22Rv1 (cell line): ENCODE measurements at regions not wholly inside any gene's neighbourhood (a gene's known extent, or its start where the extent isn't known, plus 50 kb on each side); places are given as distances from the start of the nearest gene placed in this dataset.

Experiments used
- H3K27ac ChIP-seq: fragments of 450-650 bp; 2 replicates; pipeline ENCODE4 v1.5.1; 2017
- ZFX ChIP-seq: fragments of 450-650 bp; IDR thresholded peaks from 2 replicates; pipeline ENCODE4 v1.6.1; 2017; ENCODE audit warnings: antibody characterized with exemption, borderline replicate concordance
- TF ChIP-seq, protein P1 (sequence below): fragments of 450-650 bp; IDR thresholded peaks from 2 replicates; pipeline ENCODE4 v1.5.1; 2017; ENCODE audit warnings: mild to moderate bottlenecking

DNA sequence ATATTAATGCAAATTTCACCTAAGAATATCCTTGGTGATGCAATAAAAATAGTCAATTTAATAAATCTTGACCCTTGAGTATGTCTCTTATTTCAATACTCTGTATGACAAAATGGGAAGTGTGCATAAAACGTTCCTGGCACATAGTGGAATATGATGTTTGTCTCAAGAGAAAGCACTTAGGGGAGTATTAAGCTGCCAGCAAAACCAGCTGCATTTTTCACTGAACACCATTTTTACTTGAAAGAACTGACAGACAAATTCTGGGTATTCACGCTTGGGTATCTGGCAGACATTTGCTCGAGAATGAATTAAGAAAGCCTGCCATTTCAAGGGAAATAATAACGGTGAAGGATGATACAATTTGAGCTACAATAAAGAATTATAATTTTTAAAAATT, 364.8 kb downstream of the SOX9 start:
- no peak overlapping the region for H3K27ac ChIP-seq
- TF ChIP-seq, protein P1, sequence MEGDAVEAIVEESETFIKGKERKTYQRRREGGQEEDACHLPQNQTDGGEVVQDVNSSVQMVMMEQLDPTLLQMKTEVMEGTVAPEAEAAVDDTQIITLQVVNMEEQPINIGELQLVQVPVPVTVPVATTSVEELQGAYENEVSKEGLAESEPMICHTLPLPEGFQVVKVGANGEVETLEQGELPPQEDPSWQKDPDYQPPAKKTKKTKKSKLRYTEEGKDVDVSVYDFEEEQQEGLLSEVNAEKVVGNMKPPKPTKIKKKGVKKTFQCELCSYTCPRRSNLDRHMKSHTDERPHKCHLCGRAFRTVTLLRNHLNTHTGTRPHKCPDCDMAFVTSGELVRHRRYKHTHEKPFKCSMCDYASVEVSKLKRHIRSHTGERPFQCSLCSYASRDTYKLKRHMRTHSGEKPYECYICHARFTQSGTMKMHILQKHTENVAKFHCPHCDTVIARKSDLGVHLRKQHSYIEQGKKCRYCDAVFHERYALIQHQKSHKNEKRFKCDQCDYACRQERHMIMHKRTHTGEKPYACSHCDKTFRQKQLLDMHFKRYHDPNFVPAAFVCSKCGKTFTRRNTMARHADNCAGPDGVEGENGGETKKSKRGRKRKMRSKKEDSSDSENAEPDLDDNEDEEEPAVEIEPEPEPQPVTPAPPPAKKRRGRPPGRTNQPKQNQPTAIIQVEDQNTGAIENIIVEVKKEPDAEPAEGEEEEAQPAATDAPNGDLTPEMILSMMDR = no peak
- no peak for TF ChIP-seq ZFX

DNA sequence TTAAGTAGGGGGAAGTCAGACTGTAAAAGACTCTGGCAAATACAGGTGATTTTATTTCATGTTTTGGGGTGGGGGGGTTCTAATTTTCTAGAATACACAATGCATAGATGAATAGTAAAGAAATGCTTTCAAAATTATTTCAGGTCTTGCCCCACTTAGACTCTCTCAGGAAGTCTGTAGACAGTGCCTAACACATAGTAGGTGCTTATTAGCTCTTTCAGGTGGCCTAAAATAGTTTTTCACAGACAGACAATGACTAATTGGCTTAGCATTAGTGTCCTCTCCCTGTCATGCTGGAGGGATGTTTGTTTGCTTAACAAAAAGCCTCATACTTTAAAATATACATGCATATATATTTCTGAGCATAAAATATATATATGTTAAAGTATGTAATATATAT, 366.0 kb downstream of the SOX9 start:
- TF ChIP-seq, protein P1 = no peak
- TF ChIP-seq ZFX = no peak
- no peak overlapping the region for H3K27ac ChIP-seq

DNA sequence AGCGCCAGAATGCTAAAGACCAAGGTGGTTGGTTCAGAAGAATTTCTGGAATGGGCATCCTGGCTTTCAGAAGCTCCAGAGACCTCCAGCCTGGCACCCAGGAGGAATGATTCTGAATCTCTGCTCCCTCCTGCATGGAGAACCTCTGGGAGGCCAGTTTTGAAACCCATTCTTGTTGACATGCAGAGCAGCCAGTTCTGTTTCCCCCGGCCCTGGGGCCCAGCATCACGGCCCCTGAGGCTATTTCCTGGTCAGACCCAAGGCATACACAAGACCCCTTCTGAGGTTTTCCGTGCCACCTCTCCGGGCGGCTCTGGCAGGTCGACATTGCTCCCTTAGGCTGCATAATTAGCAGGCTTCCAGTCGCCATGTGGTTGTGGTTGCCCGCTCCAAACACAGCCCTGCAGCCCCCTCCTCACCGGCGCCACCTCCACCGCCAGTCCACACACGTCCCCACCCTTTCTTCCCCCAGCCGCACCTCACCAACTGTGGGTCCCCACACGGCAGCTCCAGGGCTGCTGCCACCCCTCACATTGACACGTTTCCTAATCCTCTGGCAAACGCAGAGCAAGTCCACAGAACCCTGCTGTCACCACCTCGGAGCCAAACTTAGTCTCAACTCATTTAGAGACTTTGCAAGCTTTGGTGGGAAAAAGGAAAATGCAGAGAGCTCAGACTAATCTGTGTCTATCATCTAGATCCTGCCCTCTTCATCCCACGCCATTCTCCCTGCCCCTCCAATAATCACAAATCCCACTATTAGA, 367.1 kb downstream of the SOX9 start:
- TF ChIP-seq, protein P1 = no peak
- no peak for TF ChIP-seq ZFX
- H3K27ac ChIP-seq = no peak overlapping the region

DNA sequence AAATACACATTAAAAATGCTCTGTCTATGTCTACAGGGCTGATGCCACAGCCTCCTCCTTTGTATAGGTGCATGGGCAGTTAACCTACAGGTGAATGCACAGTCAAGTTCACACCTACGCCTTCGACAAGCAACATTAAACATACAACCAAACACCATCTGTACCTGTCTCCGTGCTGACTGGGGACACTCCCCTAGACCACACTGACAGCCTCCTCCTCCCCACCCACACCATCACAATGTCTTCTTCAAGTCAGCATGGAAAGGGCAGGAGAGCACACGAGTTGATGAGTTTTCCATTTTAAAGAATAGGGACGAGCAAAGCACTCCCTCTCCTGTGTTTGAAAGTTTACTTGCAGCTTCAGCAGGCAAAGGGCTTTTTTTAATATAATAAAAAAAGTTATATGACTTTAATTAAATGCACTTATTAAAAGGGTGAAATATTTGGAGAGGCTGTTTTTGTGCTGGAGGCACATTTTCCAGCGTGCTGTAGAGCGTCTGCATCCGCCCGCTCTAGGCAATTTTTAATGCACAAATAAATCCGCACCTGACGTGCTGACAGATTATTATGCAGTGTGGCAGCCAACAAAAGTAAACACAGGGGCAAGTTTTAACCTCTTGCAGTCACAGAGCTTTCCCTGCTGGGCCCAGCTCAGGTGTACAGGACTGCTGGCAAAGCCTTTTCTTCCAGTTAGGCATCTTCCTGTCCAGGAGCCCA, 367.9 kb downstream of the SOX9 start:
- no peak overlapping the region for H3K27ac ChIP-seq
- TF ChIP-seq, protein P1 = no peak
- no peak for TF ChIP-seq ZFX

DNA sequence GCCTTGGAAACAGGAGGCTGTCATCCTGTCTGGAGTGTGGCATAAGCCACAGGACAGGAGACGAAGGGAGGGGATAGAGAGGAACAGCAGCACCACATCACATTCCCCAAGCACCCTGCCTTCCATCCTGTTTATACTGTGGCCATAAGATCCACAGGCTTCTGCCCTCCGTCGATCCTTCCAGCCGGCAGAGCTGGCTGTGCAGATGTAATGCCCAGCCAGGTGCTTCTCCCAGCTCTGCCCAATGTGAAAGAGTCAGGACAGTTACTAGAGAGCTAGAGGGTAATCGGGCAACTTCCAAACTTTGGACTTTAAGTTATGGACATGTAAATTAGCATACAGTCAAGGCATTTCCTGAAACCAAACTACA, 368.4 kb downstream of the SOX9 start:
- TF ChIP-seq, protein P1 = no peak
- no peak for TF ChIP-seq ZFX
- H3K27ac ChIP-seq = no peak overlapping the region

DNA sequence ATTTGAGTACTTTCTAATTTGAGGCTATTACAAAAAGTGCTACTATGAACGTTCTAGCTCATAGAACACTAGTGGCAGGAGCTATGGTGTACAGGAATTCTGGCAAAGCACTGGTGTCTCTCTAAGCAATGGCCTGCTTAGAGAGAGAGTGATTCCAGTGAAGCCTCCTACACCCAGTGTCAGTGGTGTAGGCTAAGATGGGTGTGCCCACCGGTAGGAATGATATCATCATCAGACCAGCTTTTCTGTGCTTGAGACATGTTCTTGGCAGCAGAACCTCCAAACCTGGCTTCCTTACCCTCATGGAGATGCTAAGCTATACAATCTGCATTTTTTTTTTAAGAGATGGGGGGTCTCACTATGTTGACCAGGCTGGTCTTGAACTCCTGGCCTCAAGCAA, 370.3 kb downstream of the SOX9 start:
- TF ChIP-seq ZFX = no peak
- TF ChIP-seq, protein P1 = no peak
- no peak overlapping the region for H3K27ac ChIP-seq

DNA sequence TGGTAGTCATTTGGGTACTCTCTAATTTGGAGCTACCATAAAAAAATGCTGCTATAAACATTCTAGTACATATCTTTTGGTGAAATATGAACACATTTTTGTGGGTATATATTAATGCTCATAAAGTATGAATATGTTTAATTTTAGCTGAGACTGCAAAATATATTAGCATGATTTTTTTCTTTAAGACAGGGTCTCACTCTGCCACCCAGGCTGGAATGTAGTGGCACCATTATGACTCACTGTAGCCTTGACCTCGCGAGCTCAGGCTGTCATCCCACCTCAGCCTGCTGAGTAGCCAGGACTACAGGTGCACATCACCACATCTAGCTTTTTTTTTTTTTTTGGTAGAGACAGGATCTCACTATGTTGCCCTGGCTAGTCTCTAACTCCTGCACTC, 371.7 kb downstream of the SOX9 start:
- TF ChIP-seq, protein P1 = no peak
- TF ChIP-seq ZFX = no peak
- H3K27ac ChIP-seq = no peak overlapping the region
